NCI-H226 (cell line): ENCODE measurements at regions not wholly inside any gene's neighbourhood (a gene's known extent, or its start where the extent isn't known, plus 50 kb on each side); places are given as distances from the start of the nearest gene placed in this dataset.
"Not testable (repeated sequence)": the region's sequence is repeated elsewhere in the genome, so short reads cannot be mapped to it uniquely, and the experiment has no call there.

Experiments used
- DNase-seq: peaks from one replicate; pipeline ENCODE4 v3.0.0-alpha.2; 2015

DNA sequence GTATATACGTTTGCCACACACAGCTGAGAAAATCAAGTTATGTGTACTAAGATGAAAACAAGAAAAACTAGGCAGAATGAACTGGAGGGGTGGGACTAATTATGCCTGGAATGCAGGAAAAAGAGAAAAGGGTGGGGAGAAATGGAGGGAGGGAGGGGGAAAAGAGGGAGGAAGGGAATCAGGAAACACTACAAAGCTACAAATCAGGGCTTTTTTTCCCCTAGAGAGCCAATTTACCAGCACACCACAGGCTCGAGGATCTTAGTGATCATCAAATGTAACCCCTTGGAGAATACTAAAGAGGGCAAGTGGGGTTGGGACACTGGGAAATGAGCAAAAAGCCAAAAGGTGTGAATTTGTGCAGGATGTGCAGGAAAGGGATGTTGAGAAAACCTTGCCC, 451.9 kb downstream of the SMARCA1 start:
- no peak for DNase-seq

DNA sequence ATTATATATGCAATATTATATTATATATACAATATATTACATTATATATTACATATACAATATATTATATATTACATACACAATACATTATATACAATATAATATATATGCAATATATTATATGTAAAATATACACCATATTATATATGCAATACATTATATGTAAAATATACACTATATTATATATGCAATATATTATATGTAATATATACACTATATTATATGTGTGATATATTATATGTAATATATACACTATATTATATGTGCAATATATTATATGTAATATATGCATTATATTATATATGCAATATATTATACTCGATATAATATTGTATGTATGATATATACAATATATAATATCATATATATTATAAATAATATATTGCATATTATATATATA, 457.4 kb downstream of the SMARCA1 start:
- no peak for DNase-seq

DNA sequence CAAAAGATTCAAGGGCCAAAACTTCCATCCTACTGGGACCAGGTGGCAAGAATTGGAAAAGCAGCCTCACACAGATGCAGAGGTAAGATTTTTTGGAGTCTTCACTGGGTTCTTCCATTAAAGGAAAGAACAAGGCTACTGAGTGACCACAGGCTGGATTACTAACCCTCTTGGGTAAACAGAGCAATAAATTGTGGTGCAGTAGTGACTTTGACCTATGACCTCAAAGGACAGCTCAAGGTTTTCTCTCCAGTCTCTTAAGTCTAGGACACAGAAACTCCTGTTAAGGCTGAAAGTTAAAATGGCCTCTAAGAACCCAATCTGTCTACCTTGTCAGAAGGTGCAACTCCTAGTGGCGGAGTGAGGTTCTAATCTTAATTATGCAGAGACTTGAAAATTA, 464.9 kb downstream of the SMARCA1 start:
- DNase-seq: no peak

DNA sequence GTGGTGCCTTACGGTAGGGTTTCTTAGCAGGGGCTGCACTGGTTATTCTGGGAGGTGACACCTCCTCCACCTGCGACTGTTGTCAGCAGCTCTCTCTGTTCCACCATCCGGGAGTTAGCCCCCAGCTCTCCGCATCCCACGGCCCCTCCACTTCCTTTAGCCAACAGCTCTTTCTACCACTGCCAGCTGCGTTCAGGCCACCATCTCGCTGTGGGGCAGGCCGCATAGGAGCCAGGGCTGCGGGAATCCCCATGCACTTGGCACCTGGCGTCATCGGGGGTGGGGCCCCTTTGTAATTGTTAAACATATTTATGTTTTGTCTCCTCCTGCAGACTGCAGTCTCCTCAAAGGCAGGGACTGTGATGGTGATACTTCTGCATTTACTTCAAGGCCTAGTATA, 480.2 kb downstream of the SMARCA1 start:
- no peak for DNase-seq

DNA sequence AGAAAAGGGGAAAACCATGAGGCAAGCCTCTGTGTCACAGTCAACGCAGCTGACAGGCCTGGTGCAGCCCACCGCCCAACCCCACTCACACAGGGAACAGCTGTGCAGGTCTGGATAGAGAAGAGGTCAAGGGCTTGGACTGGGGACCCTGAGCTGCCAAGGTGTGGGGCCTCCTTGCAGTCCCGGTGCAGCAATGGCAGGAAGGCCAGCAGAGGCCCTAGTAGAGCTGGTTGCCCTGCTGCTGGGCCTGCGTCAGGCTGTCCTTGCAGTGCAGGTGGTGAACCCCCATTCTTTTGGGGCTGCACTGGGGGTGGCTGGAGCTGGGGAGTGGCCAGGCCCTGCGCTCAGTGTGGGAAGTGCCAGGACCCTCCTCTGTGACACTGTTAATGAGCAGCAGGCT, 482.0 kb downstream of the SMARCA1 start:
- DNase-seq: no peak

DNA sequence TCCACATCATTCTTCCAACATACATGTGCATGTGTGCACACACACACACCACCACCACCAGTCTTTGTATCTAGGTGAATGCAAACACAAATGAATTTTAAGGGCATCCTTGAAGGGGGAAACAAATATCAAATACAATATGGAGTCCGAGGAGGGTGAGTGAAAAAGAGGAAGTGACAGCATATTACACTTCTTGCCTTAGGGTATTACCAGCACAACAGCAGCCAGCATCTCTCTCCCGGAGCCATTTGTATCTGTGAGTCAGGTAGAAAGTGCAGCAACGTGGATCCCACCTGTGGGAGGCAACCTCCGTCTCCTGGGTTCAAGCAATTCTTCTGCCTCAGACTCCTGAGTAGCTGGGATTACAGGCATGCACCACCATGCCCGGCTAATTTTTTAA, 483.2 kb downstream of the SMARCA1 start:
- DNase-seq: no peak

DNA sequence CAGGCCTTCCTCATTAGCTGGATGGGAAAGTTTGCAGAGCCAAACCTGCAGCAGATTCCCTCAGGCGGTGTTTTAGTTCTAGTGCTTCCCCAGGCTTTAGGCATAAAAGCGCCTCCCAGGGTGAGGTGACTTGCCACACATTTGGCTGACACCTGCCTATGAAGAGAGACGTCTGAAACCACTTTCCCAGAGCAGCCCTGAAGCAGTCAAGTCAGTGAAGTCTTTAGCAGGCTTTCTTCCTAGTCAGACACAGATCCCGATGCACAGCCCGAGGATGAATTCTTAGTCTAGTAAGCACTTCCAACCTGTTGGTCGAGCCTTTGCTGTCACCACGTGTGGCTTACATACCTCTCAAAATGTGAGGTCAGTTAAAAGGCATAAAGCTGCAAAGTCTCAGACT, 484.1 kb downstream of the SMARCA1 start:
- no peak for DNase-seq

DNA sequence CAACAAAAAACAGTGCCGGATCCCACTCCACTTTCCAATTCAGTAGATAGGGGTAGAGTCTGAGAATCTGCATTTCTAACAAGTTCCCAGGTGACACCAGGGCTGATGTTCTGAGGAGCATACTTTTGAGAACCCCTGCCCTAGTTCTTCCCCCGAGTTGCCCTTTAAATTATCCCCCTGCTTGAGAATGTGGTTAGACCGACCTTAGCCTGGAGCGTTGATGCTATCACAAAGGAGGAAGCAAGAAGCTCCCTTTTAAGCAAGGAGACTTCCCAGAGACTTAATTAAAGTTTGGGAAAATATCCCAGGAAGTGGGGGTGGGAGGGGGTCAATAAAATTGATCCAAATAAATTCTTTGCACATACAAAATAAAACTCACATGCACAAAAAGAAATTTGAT, 485.9 kb downstream of the SMARCA1 start:
- DNase-seq: no peak

DNA sequence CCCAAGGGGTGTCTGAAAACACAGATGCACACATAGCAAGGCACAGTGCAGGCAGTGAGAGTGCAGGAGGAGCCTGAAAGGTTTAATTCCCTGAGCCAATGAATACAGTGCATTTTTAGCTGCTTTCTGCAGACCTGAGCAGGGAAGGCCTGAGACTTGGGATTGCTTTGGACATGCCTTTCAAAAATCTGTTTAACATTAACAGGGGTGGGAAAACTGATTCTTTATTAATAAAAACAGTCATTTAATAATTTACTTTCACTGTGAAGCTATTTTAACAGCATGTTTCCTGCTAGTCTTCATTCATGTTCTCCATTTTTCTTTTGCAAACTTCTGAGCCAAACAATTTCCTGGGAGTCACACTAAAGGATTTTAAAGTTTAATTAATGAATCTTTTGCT, 488.1 kb downstream of the SMARCA1 start:
- DNase-seq: no peak

DNA sequence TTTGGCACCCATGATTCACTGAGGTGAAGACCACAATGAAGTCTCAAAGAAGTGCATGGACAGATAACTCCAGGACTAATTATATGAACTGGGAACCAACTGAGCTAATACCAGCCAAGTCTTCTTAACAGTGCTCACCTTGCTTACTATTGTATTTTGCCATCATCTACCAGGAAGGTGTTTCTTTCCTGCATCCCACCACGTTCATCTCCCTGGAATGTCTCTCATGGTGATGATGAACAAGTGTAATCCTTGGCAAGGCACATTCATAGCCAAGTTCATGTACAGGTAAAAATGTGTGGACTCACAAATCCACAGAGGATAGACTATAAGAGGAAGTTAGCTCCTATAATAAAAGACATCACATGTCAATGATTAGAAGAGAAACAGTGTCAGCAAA, 489.1 kb downstream of the SMARCA1 start:
- DNase-seq: no peak

DNA sequence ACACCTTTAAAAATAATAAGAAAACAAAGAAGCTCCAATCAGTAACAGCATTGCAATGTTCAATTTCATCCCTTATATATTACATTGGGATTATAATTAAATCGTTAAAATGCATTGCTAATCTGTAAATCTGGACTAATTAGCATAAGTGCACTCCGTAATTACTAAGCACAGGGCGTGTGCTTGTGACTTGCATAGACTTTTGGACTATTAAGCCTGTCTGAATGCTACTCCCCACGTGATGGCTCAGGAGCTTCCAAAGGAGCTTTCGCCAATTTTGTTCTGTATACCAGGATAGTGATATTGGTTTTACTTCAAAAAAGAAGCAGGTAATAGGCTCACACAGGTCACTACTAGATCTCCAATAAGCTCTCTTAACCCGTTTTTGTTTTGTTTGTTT, 497.1 kb downstream of the SMARCA1 start:
- no peak for DNase-seq

DNA sequence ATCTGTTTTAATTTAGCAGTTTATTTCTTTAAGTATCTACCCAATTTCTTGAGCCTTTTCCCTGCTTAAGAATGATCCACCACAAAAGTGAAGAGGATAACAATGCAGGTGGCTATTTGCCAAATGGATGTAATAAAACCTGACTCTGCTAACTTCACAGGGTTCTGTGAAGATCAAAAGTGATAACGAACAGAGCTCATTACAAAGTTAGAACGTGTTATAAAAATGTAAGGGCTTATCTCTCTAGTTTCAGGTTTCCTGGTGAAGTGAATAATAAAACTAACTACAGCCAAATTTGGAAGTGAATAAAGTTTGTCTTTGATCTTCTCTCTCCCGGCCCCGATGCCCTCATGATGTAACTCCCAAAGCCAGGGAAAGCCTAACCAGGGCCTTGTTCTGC, 497.9 kb downstream of the SMARCA1 start:
- DNase-seq: no peak

DNA sequence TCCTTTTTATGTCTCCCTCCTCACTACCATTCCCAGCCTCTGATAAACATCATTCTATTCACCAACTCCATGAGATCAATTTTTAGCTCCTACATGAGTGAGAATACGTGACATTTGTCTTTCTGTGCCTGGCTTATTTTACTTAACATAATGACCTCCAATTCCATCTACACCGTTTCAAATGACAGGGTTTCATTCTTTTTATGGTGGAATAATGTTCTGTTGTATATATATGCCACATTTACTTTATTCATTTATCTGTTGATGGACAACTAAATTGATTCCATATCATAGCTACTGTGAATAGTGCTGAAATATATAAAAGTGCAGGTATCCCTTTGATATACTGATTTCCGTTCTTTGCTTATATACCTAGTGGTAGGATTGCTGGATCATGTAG, 503.9 kb downstream of the SMARCA1 start:
- DNase-seq: no peak

DNA sequence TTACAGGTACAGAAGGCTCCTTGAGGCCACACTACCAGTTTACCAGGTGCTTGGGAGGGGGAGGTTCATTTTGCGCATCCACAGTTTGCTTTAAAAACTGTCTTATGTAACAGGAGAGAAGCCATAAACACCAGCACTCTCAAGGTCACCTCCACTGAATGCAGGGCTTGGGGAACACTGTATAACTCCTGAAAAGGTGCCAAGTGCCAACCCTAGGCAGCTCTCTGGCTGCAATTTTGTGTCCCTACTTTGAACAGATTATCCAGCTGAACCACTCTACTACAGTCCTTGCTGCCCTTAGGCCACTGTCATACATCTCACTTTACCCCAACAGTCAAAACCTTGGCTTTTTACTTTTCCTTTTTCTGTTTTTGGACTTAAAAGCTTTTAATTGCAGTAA, 507.9 kb downstream of the SMARCA1 start:
- DNase-seq: no peak

DNA sequence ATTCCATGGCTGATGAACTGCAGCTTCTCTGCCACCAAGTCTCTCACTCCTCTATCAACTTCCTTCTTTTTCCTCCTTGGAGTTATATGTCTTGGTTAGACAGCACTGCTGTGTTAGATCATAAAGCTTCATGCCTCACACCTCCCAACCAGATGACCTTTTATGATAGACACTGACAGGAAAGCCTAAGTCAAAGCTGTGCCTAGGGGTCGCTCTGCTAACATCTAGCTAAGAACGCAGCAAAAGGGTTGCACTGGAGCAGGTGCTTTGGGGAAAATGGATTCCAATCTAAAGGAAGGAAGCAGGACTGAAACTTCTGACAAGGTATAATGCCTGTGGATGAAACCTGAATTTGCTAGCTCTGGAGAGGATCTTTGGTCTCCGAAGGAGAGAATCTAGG, 509.7 kb downstream of the SMARCA1 start:
- no peak for DNase-seq

DNA sequence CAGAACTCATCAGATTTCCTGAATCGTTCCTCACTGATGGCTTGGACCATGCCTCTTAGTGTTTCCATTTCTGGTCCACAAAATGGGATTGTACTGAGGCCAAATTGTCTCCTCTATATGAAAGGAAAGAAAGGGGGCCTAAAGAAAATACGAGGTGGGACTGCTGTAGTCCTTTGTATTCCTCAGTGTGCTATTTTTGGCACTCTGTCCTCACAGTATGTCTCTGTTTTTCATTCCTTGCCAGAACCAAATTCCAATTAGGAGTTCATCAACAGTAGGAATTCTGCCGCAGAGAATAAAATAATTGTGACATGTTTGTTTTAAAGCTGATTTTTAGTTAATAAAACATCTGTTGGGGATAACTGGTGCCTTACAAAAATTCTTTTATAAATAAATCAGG, 515.7 kb downstream of the SMARCA1 start:
- DNase-seq: no peak

DNA sequence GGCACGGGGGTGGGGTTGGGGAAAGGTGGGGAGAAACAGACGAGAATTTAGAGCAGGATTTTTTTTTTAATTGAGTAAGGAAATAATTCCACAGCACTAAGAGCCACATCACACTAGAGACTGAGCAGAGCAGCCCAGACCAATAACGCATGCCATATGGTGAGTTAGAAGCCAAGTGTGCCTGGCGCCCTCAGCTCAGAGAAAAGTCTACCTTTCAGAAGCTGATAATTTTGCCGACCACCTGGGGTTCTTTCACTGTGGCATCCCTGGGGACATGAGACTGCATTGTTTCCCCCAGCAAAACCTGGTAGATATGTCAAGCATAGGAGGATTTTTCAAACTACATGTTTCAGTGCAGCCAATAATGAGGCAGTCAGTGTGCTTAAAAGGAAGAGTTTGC, 516.8 kb downstream of the SMARCA1 start:
- no peak for DNase-seq

DNA sequence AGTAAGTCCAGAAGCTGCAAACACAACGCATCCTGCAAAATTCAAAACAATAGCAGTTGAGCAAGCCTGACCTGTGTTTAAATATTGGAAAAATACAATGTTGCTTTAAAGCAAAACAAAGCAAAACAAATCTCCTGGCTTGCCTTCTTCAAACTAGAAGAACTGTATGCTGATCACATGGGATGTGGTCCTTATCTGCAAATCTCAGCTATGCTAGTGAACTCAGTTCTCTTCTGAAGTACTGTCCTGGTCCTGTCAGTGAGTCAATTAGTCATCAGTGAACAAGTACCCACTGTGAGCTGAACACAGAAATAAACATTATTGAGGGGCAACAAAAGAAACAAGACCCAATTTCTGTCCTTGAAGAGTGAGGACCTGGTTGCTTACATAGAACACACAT, 522.5 kb downstream of the SMARCA1 start:
- no peak for DNase-seq

DNA sequence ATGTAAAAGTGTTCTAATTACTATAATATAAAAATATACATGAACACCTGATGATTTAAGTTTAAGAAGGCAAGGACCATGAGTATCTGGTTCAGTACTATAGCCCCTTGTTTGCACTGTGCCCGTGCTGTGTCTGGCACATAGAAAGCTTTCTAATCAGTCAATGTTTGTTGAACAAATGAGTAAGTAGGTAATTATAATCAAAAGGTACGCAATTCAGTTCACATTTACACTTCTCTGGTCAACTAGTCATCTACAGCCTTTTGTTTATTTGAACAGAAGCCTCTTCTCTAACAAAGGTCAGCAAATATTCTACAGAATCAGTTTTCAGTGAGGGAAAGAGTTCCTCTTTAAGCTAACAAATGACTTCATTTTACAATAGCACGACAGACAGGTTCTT, 523.3 kb downstream of the SMARCA1 start:
- DNase-seq: no peak

DNA sequence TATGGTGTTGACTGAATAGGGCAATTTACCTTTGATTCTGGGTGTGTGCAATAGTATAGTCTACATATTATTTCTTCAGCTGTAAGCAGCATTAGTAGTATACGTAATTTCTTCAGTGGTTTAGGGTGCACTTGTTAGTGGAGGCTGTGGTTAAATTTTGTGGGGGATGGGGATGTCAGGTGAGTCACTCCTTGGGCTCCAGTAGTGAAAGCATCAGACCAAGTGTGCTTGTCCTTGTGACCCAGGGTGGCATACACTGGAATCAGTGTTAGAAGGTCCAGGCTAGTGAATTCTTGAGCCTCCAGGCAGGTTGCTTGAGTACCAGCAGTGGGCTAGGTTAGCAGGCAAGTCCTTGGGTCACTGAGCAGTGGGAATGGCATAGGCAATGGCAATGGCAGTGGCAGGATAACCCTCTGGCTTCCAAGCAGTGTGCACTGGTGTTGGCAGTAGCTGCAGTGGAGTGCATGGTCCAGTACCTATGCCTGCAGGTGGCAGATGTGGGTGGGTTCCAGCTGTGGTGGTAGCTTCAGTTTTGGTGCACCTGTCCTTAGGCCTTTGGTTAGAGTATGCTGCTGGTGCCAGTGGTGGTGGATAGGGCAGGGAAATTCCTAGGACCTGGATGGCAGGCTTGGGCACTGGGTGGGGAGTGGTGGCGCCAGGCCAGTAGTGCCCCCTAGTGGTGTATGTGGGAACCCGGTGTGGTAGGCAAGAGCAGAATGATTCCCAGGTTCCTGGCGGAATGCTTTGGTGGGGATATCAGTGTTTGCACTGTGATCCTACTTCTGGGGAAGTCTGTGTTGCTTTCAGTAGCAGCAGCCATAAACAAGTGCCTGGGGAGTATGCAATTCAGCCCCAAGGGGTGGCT, 531.0 kb downstream of the SMARCA1 start:
- DNase-seq: no peak

DNA sequence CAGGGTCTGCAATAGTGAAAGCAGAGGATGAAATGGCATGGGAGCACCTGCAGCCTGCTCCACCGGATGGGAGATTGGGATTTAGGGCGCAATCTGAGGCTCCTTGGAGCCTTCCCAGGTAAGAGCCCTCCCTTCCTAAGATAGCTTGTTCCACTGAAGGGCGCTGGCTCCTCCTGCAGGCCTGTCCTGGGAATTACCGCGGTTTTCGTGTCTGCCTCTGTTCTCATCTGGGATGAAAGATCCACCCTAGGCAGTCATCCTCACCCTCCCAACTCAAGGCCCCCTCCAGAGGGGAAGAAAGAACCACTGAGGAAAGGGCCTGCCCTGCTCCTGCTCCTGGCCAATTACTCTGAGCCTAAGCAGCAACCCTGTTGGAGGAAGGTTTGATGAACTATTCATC, 547.5 kb downstream of the SMARCA1 start:
- no peak for DNase-seq

DNA sequence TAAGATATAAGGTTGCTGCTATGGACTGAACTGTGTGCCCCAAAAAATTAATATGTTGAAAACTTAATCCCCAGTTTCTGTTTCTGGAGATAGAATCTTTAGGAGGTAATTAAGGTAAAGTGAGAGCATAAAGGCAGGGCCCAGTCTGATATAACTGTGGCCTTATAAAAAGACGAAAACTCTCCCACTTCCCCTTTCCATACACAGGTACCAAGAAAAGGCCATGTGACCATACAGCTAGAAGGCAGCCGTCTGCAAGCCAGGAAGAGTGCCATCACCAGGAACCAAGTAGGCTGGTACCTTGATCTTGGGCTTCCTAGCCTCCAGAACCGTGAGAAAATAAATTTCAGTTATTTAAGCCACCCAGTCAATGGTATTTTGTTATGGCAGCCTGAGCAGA, 550.3 kb downstream of the SMARCA1 start:
- DNase-seq: no peak

DNA sequence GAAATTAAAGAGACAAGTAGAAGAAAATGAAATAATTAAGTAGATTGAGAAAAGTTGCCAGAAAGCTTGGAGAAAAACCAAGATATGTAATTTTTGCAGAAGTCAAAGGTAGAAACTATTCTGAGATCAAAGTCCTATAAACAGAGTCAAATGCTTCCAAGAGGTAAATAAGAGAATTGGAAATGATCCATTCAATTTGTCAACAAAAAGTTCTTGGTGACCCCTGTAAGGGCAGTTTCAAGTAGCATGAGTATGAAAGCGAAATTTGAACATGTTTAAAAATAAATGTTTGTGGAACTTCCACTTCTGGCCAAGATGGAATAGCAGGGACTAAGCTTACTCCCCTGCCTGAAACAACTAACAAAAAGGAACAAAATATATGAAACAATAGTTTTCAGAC, 562.0 kb downstream of the SMARCA1 start:
- DNase-seq: no peak

DNA sequence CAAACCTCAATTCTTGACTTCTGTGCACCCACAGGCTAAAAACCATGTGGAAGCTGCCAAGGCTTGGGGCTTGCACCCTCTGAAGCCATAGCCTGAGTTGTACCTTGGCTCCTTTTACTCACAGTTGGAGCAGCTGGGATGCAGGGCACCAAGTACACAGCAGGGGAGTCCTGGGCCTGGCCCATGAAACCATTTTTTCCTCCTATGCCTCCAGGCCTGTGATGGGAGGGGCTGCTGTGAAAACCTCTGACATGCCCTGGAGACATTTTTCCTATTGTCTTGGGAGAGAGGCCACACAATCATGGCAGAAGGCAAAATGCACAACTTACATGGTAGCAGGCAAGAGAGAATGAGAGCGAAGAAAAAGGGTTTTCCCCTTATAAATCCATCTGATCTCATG, 568.6 kb downstream of the SMARCA1 start:
- not testable (repeated sequence) for DNase-seq

DNA sequence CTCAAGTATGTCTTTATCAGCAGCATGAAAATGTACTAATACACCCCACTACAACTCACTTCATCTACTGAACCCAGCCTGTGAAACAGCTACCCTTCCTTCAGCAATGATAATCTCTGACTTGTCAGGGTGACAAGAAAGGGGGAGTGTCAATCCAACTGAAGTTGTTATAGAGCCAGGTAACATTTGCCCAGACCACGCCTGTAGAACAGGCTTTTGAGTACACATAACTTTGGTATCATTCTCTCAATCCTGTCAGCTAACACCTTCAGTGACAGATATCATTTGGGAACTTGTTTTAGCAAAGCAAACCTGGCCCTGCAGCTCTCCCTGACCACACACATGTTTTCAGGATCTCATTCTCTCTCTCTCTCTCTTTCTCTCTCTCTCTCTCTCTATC, 592.2 kb downstream of the SMARCA1 start:
- DNase-seq: no peak
